ENCODE measurements at regions not wholly inside any gene's neighbourhood (a gene's known extent, or its start where the extent isn't known, plus 50 kb on each side); places are given as distances from the start of the nearest gene placed in this dataset.

DNA sequence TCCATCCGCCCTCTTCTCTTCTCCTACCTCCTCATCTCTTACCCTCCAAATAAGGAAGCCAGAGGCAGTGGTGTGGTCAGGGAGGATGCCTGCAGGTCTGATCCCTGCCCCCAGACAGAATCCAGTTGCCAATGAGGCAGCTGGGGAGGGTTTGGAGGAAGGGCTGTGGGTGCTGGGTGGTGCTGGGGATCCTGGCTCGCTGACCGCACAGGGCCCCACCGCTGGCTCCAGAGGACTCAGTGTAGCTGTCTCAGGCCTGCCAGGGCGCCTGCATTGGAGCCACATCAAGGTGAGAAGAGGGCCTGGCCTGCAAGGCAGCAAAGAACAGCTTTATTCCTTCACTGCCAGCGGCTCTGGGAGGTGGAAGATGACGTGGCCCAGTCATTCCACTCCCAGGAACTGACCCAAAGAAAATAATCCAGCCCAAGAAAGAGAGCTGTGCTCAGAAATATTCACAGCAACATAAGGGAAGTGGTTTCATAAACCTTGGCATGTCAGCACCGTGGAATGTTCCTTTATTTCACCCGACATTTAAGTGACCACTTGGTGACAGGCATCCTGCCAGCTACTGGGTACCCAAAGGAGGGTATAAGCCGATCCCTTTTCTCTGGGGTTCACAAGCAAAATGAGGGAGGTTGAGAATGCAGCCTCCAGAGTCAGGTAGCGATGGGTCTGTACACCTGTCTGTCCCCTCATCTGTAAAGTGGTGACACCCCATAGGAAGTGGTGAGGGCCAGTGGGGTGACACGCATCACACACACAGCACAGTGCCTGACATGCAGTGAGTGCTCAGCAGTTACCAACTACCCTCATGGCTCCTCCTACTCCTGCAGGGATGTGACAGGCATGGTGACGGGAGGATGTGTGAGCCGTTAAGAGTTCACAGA lies 125.1 kb downstream of the SNX5 start:
- Mint-ChIP-seq H3K27ac (no peak overlapping the region), H3K4me1 (peaks cover 58% of the 10 kb centered on the region), H3K9me3 (peaks cover 2% of the 10 kb centered on the region), H3K27me3 (no peaks in the 10 kb centered on the region), H3K36me3 (ENCODE audit: low read depth) (no peaks in the 10 kb centered on the region), H3K4me3 (no peak overlapping the region)
- POLR2A ChIA-PET = no interaction called here
- DNase-seq (no peak), ATAC-seq (ENCODE audit: low read depth) (peak; percentile 65)
- TF ChIP-seq, protein P1, sequence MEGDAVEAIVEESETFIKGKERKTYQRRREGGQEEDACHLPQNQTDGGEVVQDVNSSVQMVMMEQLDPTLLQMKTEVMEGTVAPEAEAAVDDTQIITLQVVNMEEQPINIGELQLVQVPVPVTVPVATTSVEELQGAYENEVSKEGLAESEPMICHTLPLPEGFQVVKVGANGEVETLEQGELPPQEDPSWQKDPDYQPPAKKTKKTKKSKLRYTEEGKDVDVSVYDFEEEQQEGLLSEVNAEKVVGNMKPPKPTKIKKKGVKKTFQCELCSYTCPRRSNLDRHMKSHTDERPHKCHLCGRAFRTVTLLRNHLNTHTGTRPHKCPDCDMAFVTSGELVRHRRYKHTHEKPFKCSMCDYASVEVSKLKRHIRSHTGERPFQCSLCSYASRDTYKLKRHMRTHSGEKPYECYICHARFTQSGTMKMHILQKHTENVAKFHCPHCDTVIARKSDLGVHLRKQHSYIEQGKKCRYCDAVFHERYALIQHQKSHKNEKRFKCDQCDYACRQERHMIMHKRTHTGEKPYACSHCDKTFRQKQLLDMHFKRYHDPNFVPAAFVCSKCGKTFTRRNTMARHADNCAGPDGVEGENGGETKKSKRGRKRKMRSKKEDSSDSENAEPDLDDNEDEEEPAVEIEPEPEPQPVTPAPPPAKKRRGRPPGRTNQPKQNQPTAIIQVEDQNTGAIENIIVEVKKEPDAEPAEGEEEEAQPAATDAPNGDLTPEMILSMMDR (IDR thresholded peaks at IDR 0.05) = no peak
- CTCF ChIA-PET = no interaction called here
- intact Hi-C loops (cut with micrococcal nuclease) = no loop called here

DNA sequence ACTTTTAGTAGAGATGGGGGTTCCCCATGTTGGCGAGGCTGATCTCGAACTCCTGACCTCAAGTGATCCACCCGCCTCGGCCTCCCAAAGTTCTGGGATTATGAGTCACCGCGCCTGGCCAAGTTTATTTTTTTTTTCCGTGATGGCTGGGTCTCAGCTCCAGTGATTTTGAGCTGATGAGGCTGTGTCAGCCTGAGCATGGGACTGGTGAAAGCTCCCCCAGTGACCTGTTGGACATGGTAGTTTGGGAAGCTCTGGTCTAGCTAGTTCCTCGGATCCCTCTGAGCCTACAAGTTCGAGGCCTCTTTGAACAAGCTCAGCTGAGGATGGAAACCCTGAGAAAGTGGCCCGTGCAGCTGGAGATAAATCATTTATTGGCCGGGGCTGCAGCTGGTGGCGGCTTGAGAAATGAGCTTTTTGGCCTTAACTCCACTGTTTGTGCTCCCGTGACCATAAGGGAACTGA lies 126.8 kb downstream of the SNX5 start:
- no peak overlapping the region for H3K4me3 Mint-ChIP-seq
- TF ChIP-seq, protein P1 (IDR thresholded peaks at IDR 0.05) = no peak
- DNase-seq = no peak
- intact Hi-C loops (cut with micrococcal nuclease) = no loop called here
- ChIA-PET POLR2A (no interaction called here), CTCF (no interaction called here)
- H3K27ac Mint-ChIP-seq = no peak overlapping the region
- peaks cover 2% of the 10 kb centered on the region for H3K9me3 Mint-ChIP-seq
- no peaks in the 10 kb centered on the region for H3K36me3 Mint-ChIP-seq (ENCODE audit: low read depth)
- no peak for ATAC-seq (ENCODE audit: low read depth)
- no peaks in the 10 kb centered on the region for H3K27me3 Mint-ChIP-seq
- H3K4me1 Mint-ChIP-seq = peaks cover 41% of the 10 kb centered on the region

DNA sequence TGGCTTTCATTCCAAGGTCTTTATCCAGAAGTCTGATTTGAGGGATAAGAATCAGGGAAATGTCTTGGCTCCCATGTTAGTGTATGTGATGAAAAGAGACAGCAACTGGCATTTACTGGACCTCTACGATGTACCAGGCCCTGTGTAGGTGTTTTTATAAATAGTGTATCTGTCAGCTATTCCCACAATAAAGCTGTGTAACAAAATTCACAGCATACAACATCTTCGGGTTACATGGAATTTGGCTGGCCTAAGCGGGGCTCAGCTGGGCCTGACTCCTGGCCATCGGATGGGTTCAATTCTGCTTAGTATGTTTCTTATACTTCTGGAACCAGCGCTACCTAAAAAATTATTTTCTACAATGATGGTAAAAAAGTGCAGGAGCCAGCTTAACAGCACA lies 128.2 kb downstream of the SNX5 start:
- Mint-ChIP-seq H3K4me1 (peaks cover 29% of the 10 kb centered on the region), H3K4me3 (no peak overlapping the region), H3K9me3 (peaks cover 2% of the 10 kb centered on the region), H3K27ac (no peak overlapping the region), H3K36me3 (ENCODE audit: low read depth) (no peaks in the 10 kb centered on the region), H3K27me3 (no peaks in the 10 kb centered on the region)
- no peak for ATAC-seq (ENCODE audit: low read depth)
- CTCF ChIA-PET = no interaction called here
- intact Hi-C loops (cut with micrococcal nuclease) = no loop called here
- POLR2A ChIA-PET = interaction anchor here (0.6 kb wide), 1 partner anchor 744 kb away, joined by 8 read pairs; no protein-coding TSS in a partner anchor
- TF ChIP-seq, protein P1 (IDR thresholded peaks at IDR 0.05) = no peak
- no peak for DNase-seq

DNA sequence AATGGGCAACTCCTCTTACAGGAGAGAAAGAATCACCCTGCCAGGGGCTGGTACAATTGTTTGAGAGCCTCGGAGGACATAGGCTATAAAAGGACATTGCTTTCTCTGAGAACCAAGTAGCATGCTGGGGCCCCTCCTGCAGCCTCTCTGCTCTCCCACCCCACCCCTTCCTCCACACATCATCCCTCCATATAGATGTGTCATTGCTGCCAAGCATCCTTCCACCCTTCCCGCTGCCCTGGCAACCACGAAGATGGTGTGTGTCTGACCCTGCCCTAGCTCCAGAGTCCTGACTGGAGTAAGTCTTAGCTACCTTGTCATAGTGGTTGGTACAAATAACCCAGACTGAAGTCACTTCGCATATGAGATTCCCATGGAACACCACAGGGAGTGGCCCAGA lies 129.7 kb downstream of the SNX5 start:
- no peak overlapping the region for H3K4me3 Mint-ChIP-seq
- intact Hi-C loops (cut with micrococcal nuclease) = no loop called here
- H3K27me3 Mint-ChIP-seq = no peaks in the 10 kb centered on the region
- TF ChIP-seq, protein P1 (IDR thresholded peaks at IDR 0.05) = no peak
- no peak overlapping the region for H3K27ac Mint-ChIP-seq
- H3K36me3 Mint-ChIP-seq (ENCODE audit: low read depth) = no peaks in the 10 kb centered on the region
- H3K9me3 Mint-ChIP-seq = peaks cover 2% of the 10 kb centered on the region
- ChIA-PET CTCF (no interaction called here), POLR2A (no interaction called here)
- DNase-seq = no peak
- ATAC-seq (ENCODE audit: low read depth) = no peak
- peaks cover 17% of the 10 kb centered on the region for H3K4me1 Mint-ChIP-seq

DNA sequence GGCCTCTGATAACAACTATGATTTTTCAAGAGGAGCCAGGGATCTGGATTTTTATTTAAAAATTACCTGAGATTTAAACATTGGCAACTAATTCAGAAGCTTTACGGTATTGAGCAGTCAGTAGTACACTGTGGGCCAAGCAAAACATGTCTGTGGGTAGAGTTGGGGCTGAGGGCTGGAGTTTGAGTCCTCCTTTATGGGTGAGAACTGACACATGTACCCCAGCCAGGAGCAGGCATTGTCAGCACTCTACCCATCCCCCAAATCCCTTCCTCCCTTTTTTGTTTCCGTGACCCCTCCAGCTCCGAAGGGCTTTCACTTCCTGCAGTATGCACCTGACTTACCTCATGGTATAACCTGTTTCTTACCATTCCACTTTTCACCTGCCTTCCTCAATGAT lies 131.4 kb downstream of the SNX5 start:
- CTCF ChIA-PET = no interaction called here
- DNase-seq (no peak), ATAC-seq (ENCODE audit: low read depth) (no peak)
- H3K4me1 Mint-ChIP-seq = peaks cover 9% of the 10 kb centered on the region
- peaks cover 2% of the 10 kb centered on the region for H3K9me3 Mint-ChIP-seq
- intact Hi-C loops (cut with micrococcal nuclease) = no loop called here
- POLR2A ChIA-PET = no interaction called here
- H3K27ac Mint-ChIP-seq = no peak overlapping the region
- no peaks in the 10 kb centered on the region for H3K36me3 Mint-ChIP-seq (ENCODE audit: low read depth)
- no peak overlapping the region for H3K4me3 Mint-ChIP-seq
- TF ChIP-seq, protein P1 (IDR thresholded peaks at IDR 0.05) = no peak
- H3K27me3 Mint-ChIP-seq = no peaks in the 10 kb centered on the region
